Cardiac muscle cell (in vitro differentiated cells and primary cell): ENCODE measurements at regions not wholly inside any gene's neighbourhood (a gene's known extent, or its start where the extent isn't known, plus 50 kb on each side); places are given as distances from the start of the nearest gene placed in this dataset.
A peak's percentile ranks its signal among the peaks of the same experiment; 100 is the strongest.

Experiments
- DNase-seq, 2 donors: peaks; one replicate each; pipeline versions ENCODE4 v3.0.0 to v3.0.0-alpha.2; 2010 to 2017; ENCODE audit warnings: low read depth in 1 of 2, low spot score in 1 of 2
- H3K27ac ChIP-seq: fragments of 200-600 bp; sonication (generic); 2 replicates; pipeline ENCODE4 v1.5.1; 2016
- H3K27me3 ChIP-seq: fragments of 200-600 bp; sonication (generic); 2 replicates; pipeline ENCODE4 v1.6.0; 2016; ENCODE audit warnings: control low read depth
- H3K36me3 ChIP-seq: fragments of 200-600 bp; sonication (generic); 2 replicates; pipeline ENCODE4 v1.5.1; 2016; ENCODE audit warnings: control low read depth
- H3K4me1 ChIP-seq: fragments of 200-600 bp; sonication (generic); 2 replicates; pipeline ENCODE4 v1.8.1; 2017; ENCODE audit warnings: low read depth, mild to moderate bottlenecking, mixed run types
- H3K4me3 ChIP-seq: fragments of 200-600 bp; sonication (generic); 2 replicates; pipeline ENCODE4 v1.5.1; 2016; ENCODE audit warnings: mild to moderate bottlenecking
- H3K9me3 ChIP-seq: fragments of 200-600 bp; sonication (generic); 2 replicates; pipeline ENCODE4 v1.5.1; 2017; ENCODE audit warnings: low read depth, mild to moderate bottlenecking, control low read depth
- CTCF ChIP-seq: IDR thresholded peaks from 2 replicates; pipeline ENCODE4 v1.5.1; 2012; ENCODE audit warnings: low read depth, mild to moderate bottlenecking, low read length

DNA sequence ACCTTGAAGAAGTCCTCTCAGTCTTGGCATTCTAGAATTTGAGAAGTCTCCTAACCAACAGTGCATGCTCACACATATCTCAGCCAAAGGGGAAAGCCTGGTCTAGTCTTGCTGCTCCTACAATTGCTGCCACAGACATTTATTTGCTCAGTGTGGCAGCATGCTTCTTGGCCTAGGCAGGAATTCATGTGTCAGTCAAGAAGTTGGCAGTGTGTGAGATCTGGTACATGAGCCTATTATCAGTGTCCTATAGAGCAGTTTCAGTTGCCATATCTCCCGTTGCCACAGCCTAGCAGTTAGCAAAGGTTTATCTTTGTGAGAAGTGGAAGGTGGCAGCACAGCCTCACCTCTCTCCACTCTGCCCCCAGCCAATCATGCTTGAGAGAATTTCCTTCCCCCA is 176.9 kb upstream of the ARHGEF9 start:
- Histone ChIP-seq H3K36me3 (no peaks in the 10 kb centered on the region), H3K27ac (no peak overlapping the region), H3K27me3 (no peaks in the 10 kb centered on the region), H3K9me3 (no peaks in the 10 kb centered on the region), H3K4me1 (peaks cover 7% of the 10 kb centered on the region), H3K4me3 (no peak overlapping the region)
- no peak for TF ChIP-seq CTCF
- peak in 1 of 2 donors; percentile 4 for DNase-seq

- H3K36me3 ChIP-seq, result no peaks in the 10 kb centered on the region
- H3K27me3 ChIP-seq, result no peaks in the 10 kb centered on the region
- TF ChIP-seq CTCF, result no peak
- peak in 1 of 2 donors; percentile 8 for DNase-seq
- H3K9me3 ChIP-seq, result no peaks in the 10 kb centered on the region
- H3K27ac ChIP-seq, result peak overlapping the region; percentile 1
- no peak overlapping the region for H3K4me3 ChIP-seq
- H3K4me1 ChIP-seq, result peaks cover 4% of the 10 kb centered on the region
Observed at GRCh38 chrX:63959975-63960374, 175.0 kb upstream of the ARHGEF9 start.

DNA sequence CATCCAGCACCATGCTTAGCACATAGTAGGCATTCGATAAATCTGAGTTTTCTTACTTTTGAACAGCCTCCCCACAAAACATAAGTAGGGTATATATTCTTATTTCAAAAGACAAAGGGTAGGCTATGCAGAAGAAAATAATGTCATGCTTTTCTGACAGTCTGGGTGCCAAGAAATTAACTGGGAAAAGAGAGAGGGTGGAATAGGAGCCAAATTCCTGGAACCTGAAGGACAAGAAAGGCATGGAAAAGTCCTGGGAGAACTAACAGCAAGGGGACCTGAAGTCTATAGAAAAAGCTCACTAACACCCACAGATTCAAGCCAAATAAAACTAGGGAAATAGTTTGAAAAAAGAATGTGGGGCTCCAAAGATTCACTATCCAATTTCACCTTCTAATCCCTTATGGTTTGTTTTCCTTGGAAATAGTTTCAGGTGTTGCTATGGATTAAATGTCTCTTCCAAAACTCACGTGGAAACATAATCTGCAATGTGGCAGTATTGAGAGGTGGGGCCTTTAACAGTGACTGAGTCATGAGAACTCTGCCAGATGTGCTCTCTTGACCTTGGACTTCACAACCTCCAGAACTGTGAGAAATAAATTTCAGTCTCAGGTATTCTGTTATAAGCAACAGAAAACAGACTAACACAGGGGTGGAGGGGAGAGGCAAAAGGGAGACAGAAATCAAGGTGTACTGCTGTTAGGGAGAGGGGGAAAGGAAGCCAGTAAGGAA is 173.3 kb upstream of the ARHGEF9 start:
- Histone ChIP-seq H3K4me3 (no peak overlapping the region), H3K27ac (no peak overlapping the region), H3K27me3 (no peaks in the 10 kb centered on the region), H3K36me3 (no peaks in the 10 kb centered on the region), H3K4me1 (peaks cover 4% of the 10 kb centered on the region), H3K9me3 (no peaks in the 10 kb centered on the region)
- TF ChIP-seq CTCF, result no peak
- no peak for DNase-seq

DNA sequence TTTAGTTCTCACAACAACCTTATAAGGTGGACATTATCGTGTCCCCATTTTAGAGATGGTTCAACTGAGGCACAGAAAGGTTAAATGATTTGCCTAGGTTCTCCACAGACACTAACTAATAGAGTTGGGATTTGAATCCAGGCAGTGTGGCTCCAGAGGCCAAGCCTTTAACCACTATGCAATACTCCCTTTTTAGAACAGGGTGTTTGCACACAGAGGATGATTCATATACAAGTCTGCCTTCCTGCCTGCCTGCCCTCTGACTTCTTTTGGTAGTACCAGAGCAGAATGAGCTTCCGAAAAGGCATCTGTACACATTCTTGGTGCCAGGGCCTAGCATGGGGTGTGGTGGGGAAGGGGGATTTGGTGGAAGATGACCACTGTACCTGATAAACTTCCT is 150.8 kb upstream of the ARHGEF9 start:
- no peak for TF ChIP-seq CTCF

DNA sequence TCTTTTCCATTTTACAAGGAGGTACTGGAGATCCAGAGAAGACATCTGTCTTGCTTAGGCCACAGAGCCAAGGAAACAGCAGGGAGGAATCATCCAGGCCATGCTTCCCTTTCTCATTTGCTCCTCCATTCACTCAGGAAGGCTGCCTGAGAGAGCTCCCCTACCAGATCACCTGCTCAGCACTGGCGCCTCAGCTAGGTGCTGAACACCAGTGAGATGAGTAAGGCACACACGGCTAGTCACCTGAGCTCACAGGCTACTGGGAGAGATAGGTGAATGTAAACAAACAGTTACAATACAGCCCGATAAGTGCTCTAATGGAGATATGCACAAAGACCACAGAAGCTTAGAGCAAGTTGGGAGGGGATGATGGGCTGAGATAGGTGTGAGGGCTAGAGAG is 149.8 kb upstream of the ARHGEF9 start:
- Histone ChIP-seq H3K4me1 (no peaks in the 10 kb centered on the region), H3K27ac (no peak overlapping the region), H3K36me3 (no peaks in the 10 kb centered on the region), H3K9me3 (no peaks in the 10 kb centered on the region), H3K27me3 (no peaks in the 10 kb centered on the region), H3K4me3 (no peak overlapping the region)
- TF ChIP-seq CTCF, result no peak
- no peak for DNase-seq

More for the DNA sequence above, 150.8 kb upstream of the ARHGEF9 start:
- H3K27ac ChIP-seq, result no peak overlapping the region
- no peaks in the 10 kb centered on the region for H3K27me3 ChIP-seq
- no peaks in the 10 kb centered on the region for H3K4me1 ChIP-seq
- H3K4me3 ChIP-seq, result no peak overlapping the region
- H3K9me3 ChIP-seq, result no peaks in the 10 kb centered on the region
- no peak for DNase-seq
- no peaks in the 10 kb centered on the region for H3K36me3 ChIP-seq
